Naive thymus-derived CD4-positive, alpha-beta T cell (primary cell): ENCODE measurements at regions not wholly inside any gene's neighbourhood (a gene's known extent, or its start where the extent isn't known, plus 50 kb on each side); places are given as distances from the start of the nearest gene placed in this dataset.

Source experiments
- ATAC-seq: fragments of 150-1000 bp; cut with Tn5 transposase; 2 replicates; pipeline ENCODE4 v1.10.0; 2021; ENCODE audit warnings: mild to moderate bottlenecking, moderate library complexity
- CTCF ChIA-PET: fragments of 350-600 bp; sonication (Branson Sonifier 250); formaldehyde crosslinking; loops from one replicate; lab custom pipeline; 2021; ENCODE audit warnings: antibody characterized with exemption; lab: Charles Lee
- POLR2A ChIA-PET: fragments of 350-600 bp; sonication (Branson Sonifier 250); formaldehyde crosslinking; loops from one replicate; lab custom pipeline; 2021; ENCODE audit warnings: antibody characterized with exemption, inconsistent platforms; lab: Charles Lee
- DNase-seq, 9 donors: peaks; one replicate each; pipeline versions ENCODE4 v3.0.0 to v3.0.0-alpha.2; 2020 to 2022; ENCODE audit warnings: mixed read lengths in 1 of 9
- H3K27ac ChIP-seq: one replicate; pipeline ENCODE4 v1.7.0; 2013; ENCODE audit warnings: mild to moderate bottlenecking, low read depth, low read length, moderate library complexity
- H3K27me3 ChIP-seq, 2 donors: one replicate each; pipeline ENCODE4 v1.7.0; 2013; ENCODE audit warnings: low read length in 2 of 2, mild to moderate bottlenecking in 2 of 2, moderate library complexity in 2 of 2; ENCODE audit not compliant: control insufficient read depth in 2 of 2, insufficient read depth in 2 of 2
- H3K36me3 ChIP-seq, 3 experiments: 1 replicate in 2 of 3; 2 replicates in 1 of 3; pipeline ENCODE4 v1.7.0; 2013; ENCODE audit warnings: low read length in 3 of 3, mild to moderate bottlenecking in 3 of 3, moderate library complexity in 1 of 3; ENCODE audit not compliant: insufficient read depth in 3 of 3, control insufficient read depth in 2 of 3
- H3K4me1 ChIP-seq, 2 donors: one replicate each; pipeline ENCODE4 v1.7.0; 2013; ENCODE audit warnings: low read length in 2 of 2, mild to moderate bottlenecking in 2 of 2, moderate library complexity in 1 of 2; ENCODE audit not compliant: control insufficient read depth in 2 of 2, insufficient read depth in 2 of 2
- H3K4me3 ChIP-seq: 2 replicates; pipeline ENCODE4 v1.7.0; 2013; ENCODE audit warnings: mild to moderate bottlenecking, low read length
- H3K9me3 ChIP-seq, 3 experiments: 1 replicate in 2 of 3; 2 replicates in 1 of 3; pipeline ENCODE4 v1.7.0; 2013; ENCODE audit warnings: low read length in 3 of 3; ENCODE audit not compliant: control insufficient read depth in 2 of 3
- H3K27ac Mint-ChIP-seq, 9 donors: one replicate each; pipeline ENCODE4 v1.8.0; 2020 to 2022; ENCODE audit warnings: mixed read lengths in 9 of 9, mild to moderate bottlenecking in 8 of 9, moderate library complexity in 5 of 9, inconsistent platforms in 2 of 9
- H3K27me3 Mint-ChIP-seq, 5 donors: one replicate each; pipeline ENCODE4 v1.8.0; 2021 to 2022; ENCODE audit warnings: mixed read lengths in 5 of 5, mild to moderate bottlenecking in 1 of 5
- H3K36me3 Mint-ChIP-seq, 5 donors: one replicate each; pipeline ENCODE4 v1.8.0; 2020 to 2022; ENCODE audit warnings: mixed read lengths in 5 of 5, mild to moderate bottlenecking in 3 of 5, inconsistent platforms in 1 of 5
- H3K4me1 Mint-ChIP-seq, 7 donors: one replicate each; pipeline ENCODE4 v1.8.0; 2020 to 2022; ENCODE audit warnings: mixed read lengths in 7 of 7, mild to moderate bottlenecking in 3 of 7, inconsistent platforms in 1 of 7
- H3K4me3 Mint-ChIP-seq, 10 donors: one replicate each; pipeline ENCODE4 v1.8.0; 2020 to 2022; ENCODE audit warnings: mild to moderate bottlenecking in 10 of 10, mixed read lengths in 10 of 10, moderate library complexity in 6 of 10, inconsistent platforms in 2 of 10
- H3K9me3 Mint-ChIP-seq, 11 donors: one replicate each; pipeline ENCODE4 v1.8.0; 2020 to 2022; ENCODE audit warnings: mixed read lengths in 11 of 11, mild to moderate bottlenecking in 4 of 11, inconsistent platforms in 1 of 11, moderate library complexity in 1 of 11
- intact Hi-C, 2 donors: fragments of 100-400 bp; cut with micrococcal nuclease; formaldehyde crosslinking; loops; one replicate each; pipeline ENCODE4 v1.15.1; 2023

- DNase-seq, result no peak
- Histone ChIP-seq H3K4me3 (no peak overlapping the region), H3K27ac (no peak overlapping the region), H3K27me3 (no peaks in the 10 kb centered on the region), H3K36me3 (no peaks in the 10 kb centered on the region), H3K9me3 (no peaks in the 10 kb centered on the region), H3K4me1 (no peaks in the 10 kb centered on the region)
- ChIA-PET POLR2A (no interaction called here), CTCF (no interaction called here)
- Mint-ChIP-seq H3K4me1 (no peaks in the 10 kb centered on the region), H3K4me3 (no peak overlapping the region), H3K27ac (no peak overlapping the region), H3K36me3 (no peaks in the 10 kb centered on the region), H3K27me3 (no peaks in the 10 kb centered on the region), H3K9me3 (peaks cover 0 to 7% (median 0%) of the 10 kb centered on the region in 11 donors)
- intact Hi-C loops, result no loop called here
- ATAC-seq, result no peak
Observed at GRCh38 chr4:135269125-135269890, 1067.7 kb upstream of the PABPC4L start.

- Mint-ChIP-seq H3K27me3 (no peaks in the 10 kb centered on the region), H3K4me3 (no peak overlapping the region), H3K9me3 (peaks cover 0 to 7% (median 0%) of the 10 kb centered on the region in 11 donors), H3K36me3 (no peaks in the 10 kb centered on the region), H3K4me1 (no peaks in the 10 kb centered on the region), H3K27ac (no peak overlapping the region)
- Histone ChIP-seq H3K4me1 (no peaks in the 10 kb centered on the region), H3K27me3 (no peaks in the 10 kb centered on the region), H3K9me3 (no peaks in the 10 kb centered on the region), H3K27ac (no peak overlapping the region), H3K36me3 (no peaks in the 10 kb centered on the region), H3K4me3 (no peak overlapping the region)
- POLR2A ChIA-PET, result no interaction called here
- ATAC-seq, result no peak
- no peak for DNase-seq
- CTCF ChIA-PET, result no interaction called here
- intact Hi-C loops, result no loop called here
Observed at GRCh38 chr4:135268369-135268768, 1066.8 kb upstream of the PABPC4L start.

GRCh38 chr4:135267148-135267865, 1065.7 kb upstream of the PABPC4L start:
- Mint-ChIP-seq H3K9me3 (peaks cover 0 to 7% (median 0%) of the 10 kb centered on the region in 11 donors), H3K27me3 (no peaks in the 10 kb centered on the region), H3K36me3 (no peaks in the 10 kb centered on the region), H3K27ac (no peak overlapping the region), H3K4me3 (no peak overlapping the region), H3K4me1 (no peaks in the 10 kb centered on the region)
- no peak overlapping the region for H3K27ac ChIP-seq
- ATAC-seq (no peak), DNase-seq (no peak)
- no peaks in the 10 kb centered on the region for H3K9me3 ChIP-seq
- H3K36me3 ChIP-seq, result no peaks in the 10 kb centered on the region
- ChIA-PET POLR2A (no interaction called here), CTCF (no interaction called here)
- no peak overlapping the region for H3K4me3 ChIP-seq
- intact Hi-C loops, result no loop called here
- H3K27me3 ChIP-seq, result no peaks in the 10 kb centered on the region
- no peaks in the 10 kb centered on the region for H3K4me1 ChIP-seq

- DNase-seq (no peak), ATAC-seq (no peak)
- H3K4me1 ChIP-seq, result no peaks in the 10 kb centered on the region
- no peaks in the 10 kb centered on the region for H3K36me3 ChIP-seq
- Mint-ChIP-seq H3K4me1 (no peaks in the 10 kb centered on the region), H3K9me3 (peaks cover 0 to 16% (median 2%) of the 10 kb centered on the region in 11 donors), H3K4me3 (no peak overlapping the region), H3K27ac (no peak overlapping the region), H3K36me3 (no peaks in the 10 kb centered on the region), H3K27me3 (no peaks in the 10 kb centered on the region)
- H3K4me3 ChIP-seq, result no peak overlapping the region
- ChIA-PET POLR2A (no interaction called here), CTCF (no interaction called here)
- H3K27me3 ChIP-seq, result no peaks in the 10 kb centered on the region
- H3K27ac ChIP-seq, result no peak overlapping the region
- no peaks in the 10 kb centered on the region for H3K9me3 ChIP-seq
- intact Hi-C loops, result no loop called here
Observed at GRCh38 chr4:135256111-135256510, 1054.5 kb upstream of the PABPC4L start.

- Mint-ChIP-seq H3K9me3 (peaks cover 0 to 11% (median 0%) of the 10 kb centered on the region in 11 donors), H3K36me3 (no peaks in the 10 kb centered on the region), H3K4me3 (no peak overlapping the region), H3K4me1 (no peaks in the 10 kb centered on the region), H3K27ac (no peak overlapping the region), H3K27me3 (no peaks in the 10 kb centered on the region)
- H3K36me3 ChIP-seq, result no peaks in the 10 kb centered on the region
- H3K27ac ChIP-seq, result no peak overlapping the region
- ChIA-PET CTCF (no interaction called here), POLR2A (no interaction called here)
- H3K4me3 ChIP-seq, result no peak overlapping the region
- H3K4me1 ChIP-seq, result no peaks in the 10 kb centered on the region
- no peaks in the 10 kb centered on the region for H3K27me3 ChIP-seq
- no peak for DNase-seq
- no peaks in the 10 kb centered on the region for H3K9me3 ChIP-seq
- ATAC-seq, result no peak
- intact Hi-C loops, result no loop called here
Observed at GRCh38 chr4:135250040-135250439, 1048.5 kb upstream of the PABPC4L start.

- ChIA-PET POLR2A (no interaction called here), CTCF (no interaction called here)
- Histone ChIP-seq H3K9me3 (no peaks in the 10 kb centered on the region), H3K4me1 (no peaks in the 10 kb centered on the region), H3K36me3 (no peaks in the 10 kb centered on the region), H3K27me3 (no peaks in the 10 kb centered on the region), H3K27ac (no peak overlapping the region), H3K4me3 (no peak overlapping the region)
- no peaks in the 10 kb centered on the region for H3K27me3 Mint-ChIP-seq
- intact Hi-C loops, result no loop called here
- DNase-seq (no peak), ATAC-seq (no peak)
- H3K9me3 Mint-ChIP-seq, result peaks cover 0 to 10% (median 0%) of the 10 kb centered on the region in 11 donors
- no peaks in the 10 kb centered on the region for H3K36me3 Mint-ChIP-seq
- no peak overlapping the region for H3K27ac Mint-ChIP-seq
- H3K4me1 Mint-ChIP-seq, result no peaks in the 10 kb centered on the region
- H3K4me3 Mint-ChIP-seq, result no peak overlapping the region
Observed at GRCh38 chr4:135249024-135249423, 1047.4 kb upstream of the PABPC4L start.

- no peaks in the 10 kb centered on the region for H3K4me1 ChIP-seq
- POLR2A ChIA-PET, result no interaction called here
- Mint-ChIP-seq H3K27ac (no peak overlapping the region), H3K9me3 (peaks cover 0 to 8% (median 4%) of the 10 kb centered on the region in 11 donors), H3K4me3 (no peak overlapping the region), H3K4me1 (no peaks in the 10 kb centered on the region), H3K27me3 (no peaks in the 10 kb centered on the region), H3K36me3 (no peaks in the 10 kb centered on the region)
- ATAC-seq (no peak), DNase-seq (no peak)
- no peak overlapping the region for H3K27ac ChIP-seq
- CTCF ChIA-PET, result no interaction called here
- H3K27me3 ChIP-seq, result no peaks in the 10 kb centered on the region
- H3K36me3 ChIP-seq, result no peaks in the 10 kb centered on the region
- H3K4me3 ChIP-seq, result no peak overlapping the region
- intact Hi-C loops, result no loop called here
- H3K9me3 ChIP-seq, result no peaks in the 10 kb centered on the region
Observed at GRCh38 chr4:135244696-135245095, 1043.1 kb upstream of the PABPC4L start.
